ENCODE measurements at regions not wholly inside any gene's neighbourhood (a gene's known extent, or its start where the extent isn't known, plus 50 kb on each side); places are given as distances from the start of the nearest gene placed in this dataset.
"Not testable (repeated sequence)": the region's sequence is repeated elsewhere in the genome, so short reads cannot be mapped to it uniquely, and the experiment has no call there.

DNA sequence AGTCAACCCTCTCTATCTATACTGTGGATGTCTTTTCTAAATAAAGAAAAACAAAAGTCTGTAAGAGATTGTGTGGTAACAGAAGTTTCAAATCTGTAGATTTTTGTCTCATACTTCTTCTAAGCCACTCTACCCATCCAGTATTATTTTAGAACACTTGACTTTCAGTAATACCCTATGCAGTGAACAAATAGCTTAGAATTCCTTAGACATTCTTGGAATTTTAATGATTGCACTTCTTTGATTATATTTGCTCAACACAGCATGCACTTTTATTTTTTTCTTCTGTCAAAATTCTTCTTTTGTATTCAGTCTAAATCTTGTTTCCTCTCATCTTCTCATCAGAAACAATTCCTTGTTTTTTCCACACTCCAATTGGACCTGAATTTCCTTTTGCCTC is 1080.2 kb downstream of the SUCLG1 start:
- no peak for DNase-seq (ENCODE audit: low spot score)

DNA sequence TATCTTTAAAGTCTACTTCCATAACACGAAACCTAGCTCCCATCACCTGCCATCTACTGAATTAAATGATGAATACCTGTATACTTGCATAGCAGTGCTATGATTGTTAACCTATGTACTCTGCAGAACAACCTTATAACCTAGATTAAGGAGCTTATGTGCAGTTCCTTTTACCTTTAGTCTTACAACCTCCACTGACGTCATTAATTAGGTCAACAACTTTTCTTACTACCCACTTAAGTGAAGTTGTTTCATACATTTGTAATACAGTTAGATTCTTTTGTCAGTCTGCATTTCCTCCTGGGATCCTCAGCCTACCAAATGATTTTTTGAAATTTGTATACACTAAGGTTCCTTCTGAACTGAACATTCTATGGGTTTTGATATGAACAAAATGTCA is 1082.3 kb downstream of the SUCLG1 start:
- no peak for DNase-seq (ENCODE audit: low spot score)

DNA sequence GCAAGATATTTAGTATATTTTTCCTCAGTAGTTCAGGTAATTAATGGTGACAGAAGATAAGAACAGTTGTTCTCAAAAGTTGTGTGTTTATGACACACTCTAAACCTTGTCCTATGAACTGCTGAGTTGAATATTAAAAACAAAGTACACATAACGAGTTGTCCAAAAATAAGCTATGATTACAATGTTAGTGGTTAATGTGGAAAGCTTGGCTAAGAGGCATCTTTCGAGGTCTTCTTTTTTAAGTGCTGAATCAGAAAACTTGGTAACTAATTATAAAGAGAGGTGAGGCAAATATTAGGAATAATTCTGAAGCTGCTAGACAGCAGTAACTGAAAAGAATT is 1088.7 kb downstream of the SUCLG1 start:
- no peak for DNase-seq (ENCODE audit: low spot score)

DNA sequence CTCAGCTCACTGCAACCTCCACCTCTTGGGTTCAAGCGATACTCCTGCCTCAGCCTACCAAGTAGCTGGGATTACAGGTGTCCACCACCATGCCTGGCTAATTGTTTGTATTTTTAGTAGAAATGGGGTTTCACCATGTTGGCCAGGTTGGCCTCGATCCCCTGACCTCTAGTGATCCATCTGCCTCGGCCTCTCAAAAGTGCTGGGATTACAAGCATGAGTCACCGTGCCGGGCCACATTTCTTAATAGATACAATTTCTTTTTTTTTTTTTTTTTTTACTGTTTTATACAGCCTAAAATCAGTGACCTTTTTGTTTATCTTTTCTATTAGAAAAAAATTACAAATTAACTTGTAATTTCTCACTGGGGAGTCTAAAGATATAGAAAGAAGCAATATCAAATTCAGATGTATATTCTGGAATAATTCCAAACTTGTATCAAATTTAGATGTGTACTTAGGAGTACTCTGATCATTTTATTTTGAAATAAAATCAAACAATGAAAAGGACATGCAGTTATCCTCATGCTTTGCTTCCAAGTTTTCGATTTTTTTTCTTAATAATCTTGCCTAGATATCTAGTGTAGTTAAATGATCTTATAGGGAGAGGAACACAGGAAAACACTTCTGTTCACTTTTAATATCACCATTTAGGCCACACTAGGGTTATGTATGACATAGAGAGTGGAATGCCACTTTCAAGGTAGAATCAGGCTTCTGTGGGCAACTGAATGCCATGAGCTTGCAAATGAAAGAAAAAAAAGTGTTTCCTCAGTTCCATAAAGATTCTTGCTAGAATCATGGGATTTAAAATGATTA is 1089.3 kb downstream of the SUCLG1 start:
- no peak for DNase-seq (ENCODE audit: low spot score)

GRCh38 chr2:83368916-83369315 is 1090.2 kb downstream of the SUCLG1 start:
- DNase-seq (ENCODE audit: low spot score) = no peak

GRCh38 chr2:83368461-83368860 is 1090.6 kb downstream of the SUCLG1 start:
- no peak for DNase-seq (ENCODE audit: low spot score)

DNA sequence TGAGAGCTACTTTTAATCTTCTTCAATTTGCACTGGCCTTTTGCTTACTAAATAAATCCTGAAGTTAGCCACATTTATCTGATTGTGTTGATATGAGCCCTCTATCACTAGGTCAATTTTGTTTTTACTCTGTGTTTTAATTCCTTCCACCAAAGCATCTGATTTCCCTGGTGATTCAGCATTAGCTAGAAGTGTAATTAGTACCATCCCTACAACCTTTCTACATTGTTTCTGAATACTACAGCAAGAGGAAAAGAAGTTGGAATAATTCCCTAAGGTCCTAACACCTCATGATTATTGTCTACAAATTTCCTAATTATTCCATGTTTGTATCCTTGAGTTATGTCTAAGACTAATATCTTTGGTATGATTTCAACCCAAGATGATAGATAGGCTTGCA is 1093.6 kb downstream of the SUCLG1 start:
- DNase-seq (ENCODE audit: low spot score) = no peak

DNA sequence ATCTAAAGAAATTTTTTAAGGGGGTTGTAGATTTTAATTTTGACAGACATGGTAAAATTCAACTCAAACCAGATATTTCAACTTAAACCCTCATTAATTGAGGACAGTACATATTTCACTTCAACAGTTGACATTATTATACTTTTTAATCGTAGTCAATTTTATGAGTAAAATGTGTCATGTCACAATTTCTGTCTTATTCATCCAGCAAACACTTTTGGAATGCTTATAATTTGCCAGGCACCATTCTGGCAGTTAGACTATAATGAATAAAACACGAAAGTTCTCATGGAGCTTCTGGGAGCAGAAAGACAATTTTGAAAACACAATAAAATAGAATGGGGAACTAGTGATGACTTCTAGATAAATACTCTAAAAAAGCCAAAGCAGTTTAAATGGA is 1094.8 kb downstream of the SUCLG1 start:
- DNase-seq (ENCODE audit: low spot score) = no peak

GRCh38 chr2:83363138-83363537 is 1095.9 kb downstream of the SUCLG1 start:
- not testable (repeated sequence) for DNase-seq (ENCODE audit: low spot score)

GRCh38 chr2:83359336-83359735 is 1099.7 kb downstream of the SUCLG1 start:
- DNase-seq (ENCODE audit: low spot score) = no peak

GRCh38 chr2:83342860-83343329 is 1116.2 kb downstream of the SUCLG1 start:
- DNase-seq (ENCODE audit: low spot score) = no peak

DNA sequence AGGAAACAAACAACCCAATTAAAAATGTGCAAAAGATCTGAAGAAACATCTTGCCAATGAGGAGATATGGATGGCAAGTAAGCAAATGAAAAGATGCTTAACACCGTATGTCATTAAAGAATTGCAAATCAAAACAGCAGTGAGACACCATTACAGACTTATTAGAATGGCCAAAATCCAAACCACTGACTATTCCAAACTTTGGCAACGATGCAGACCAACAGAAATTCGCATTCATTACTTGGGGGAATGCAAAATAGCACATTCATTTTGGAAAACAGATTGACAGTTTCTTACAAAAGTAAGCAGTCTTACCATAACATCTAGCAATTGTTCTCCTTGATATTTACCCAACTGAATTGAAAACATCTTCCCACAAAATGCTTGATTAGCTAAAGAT is 1118.7 kb downstream of the SUCLG1 start:
- no peak for DNase-seq (ENCODE audit: low spot score)

DNA sequence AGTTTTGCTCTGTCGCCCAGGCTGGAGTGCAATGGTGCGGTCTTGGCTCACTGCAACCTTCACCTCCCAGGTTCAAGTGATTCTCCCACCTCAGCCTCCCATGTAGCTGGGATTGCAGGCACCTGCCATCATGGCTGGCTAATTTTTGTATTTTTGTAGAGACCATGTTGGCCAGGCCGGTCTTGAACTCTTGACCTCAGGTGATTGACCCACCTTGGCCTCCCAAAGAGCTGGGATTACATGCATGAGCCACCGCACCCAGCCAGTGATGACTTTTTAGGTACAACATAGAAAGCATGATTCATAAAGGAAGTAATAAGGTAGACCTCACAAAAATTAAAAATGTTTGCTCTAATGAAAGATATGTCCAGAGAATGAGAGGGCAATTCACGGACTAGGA is 1119.1 kb downstream of the SUCLG1 start:
- not testable (repeated sequence) for DNase-seq (ENCODE audit: low spot score)

- no peak for DNase-seq (ENCODE audit: low spot score)
Measured at GRCh38 chr2:83331810-83332209, 1127.3 kb downstream of the SUCLG1 start.

- no peak for DNase-seq (ENCODE audit: low spot score)
Measured at GRCh38 chr2:83323038-83323437, 1136.0 kb downstream of the SUCLG1 start.

GRCh38 chr2:83320053-83320452 is 1139.0 kb downstream of the SUCLG1 start:
- no peak for DNase-seq (ENCODE audit: low spot score)

GRCh38 chr2:83305758-83306378 is 1153.2 kb downstream of the SUCLG1 start:
- no peak for DNase-seq (ENCODE audit: low spot score)

DNA sequence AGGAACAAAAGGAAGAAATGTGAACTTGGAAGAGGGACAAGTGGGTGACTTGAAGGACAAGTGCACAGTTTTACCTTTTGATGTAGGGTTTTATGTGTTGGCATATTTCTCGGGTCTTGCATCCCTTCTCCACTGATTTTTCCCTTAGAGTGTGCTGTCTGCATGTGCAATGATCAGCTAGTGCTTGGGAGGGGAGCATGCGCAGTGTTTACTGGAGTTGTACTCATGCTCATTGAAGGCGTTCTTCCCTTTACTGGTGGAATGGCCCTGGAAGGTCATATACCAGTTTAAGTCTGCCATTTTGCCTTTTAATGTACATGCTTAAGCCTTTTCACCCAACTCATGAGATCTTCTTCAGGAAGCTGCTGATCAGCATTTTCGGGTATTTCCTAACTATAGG is 1168.0 kb downstream of the SUCLG1 start:
- no peak for DNase-seq (ENCODE audit: low spot score)

- no peak for DNase-seq (ENCODE audit: low spot score)
Measured at GRCh38 chr2:83282841-83283240, 1176.2 kb downstream of the SUCLG1 start.

- no peak for DNase-seq (ENCODE audit: low spot score)
Measured at GRCh38 chr2:83282043-83282795, 1176.9 kb downstream of the SUCLG1 start.

DNA sequence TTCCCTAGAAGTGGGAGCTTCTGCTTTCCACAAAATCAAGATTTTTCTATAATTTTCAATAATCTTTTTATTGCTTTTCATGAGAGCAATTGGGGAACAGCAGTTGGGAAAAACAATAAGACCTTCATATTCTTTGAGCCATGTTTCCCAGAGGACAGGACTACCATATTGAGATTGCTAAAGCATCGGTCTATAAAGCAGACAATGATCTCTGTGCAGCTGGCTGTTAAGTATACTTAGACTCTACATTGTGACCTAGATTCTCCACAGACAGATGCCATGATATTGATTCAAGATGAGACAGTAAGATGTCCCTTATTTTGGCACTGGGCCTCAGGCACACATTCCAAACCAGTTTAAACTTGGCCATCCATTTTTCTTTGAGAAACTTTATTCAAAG is 1178.7 kb downstream of the SUCLG1 start:
- no peak for DNase-seq (ENCODE audit: low spot score)

- no peak for DNase-seq (ENCODE audit: low spot score)
Measured at GRCh38 chr2:83273322-83273721, 1185.8 kb downstream of the SUCLG1 start.

DNA sequence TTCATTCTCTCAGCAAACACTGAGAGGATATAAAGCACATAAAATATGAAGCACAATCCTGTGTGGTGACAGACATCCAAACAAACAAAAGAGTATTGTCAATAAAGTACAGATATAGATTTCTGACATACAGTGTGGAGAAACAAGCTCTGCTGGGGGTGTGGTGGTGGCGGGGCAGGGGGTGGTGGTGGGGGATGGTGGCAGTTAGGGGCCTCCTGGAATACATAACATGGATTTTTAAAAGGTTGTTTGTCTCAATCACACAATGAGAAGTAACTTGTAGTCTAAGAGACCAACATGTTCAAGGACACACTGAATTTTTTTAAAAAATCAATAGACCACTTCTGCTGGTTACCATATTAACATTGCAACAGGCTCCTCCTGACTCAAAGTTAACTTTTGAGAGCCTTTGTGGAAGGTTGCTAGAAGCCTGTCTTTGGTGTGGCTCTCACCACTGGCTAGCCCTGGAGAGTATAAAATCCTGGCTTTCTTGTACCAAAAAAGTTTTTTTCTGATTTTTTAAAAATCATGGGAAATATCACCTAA is 1197.4 kb downstream of the SUCLG1 start:
- no peak for DNase-seq (ENCODE audit: low spot score)
